ENCODE measurements at regions not wholly inside any gene's neighbourhood (a gene's known extent, or its start where the extent isn't known, plus 50 kb on each side); places are given as distances from the start of the nearest gene placed in this dataset.
"Not testable (repeated sequence)": the region's sequence is repeated elsewhere in the genome, so short reads cannot be mapped to it uniquely, and the experiment has no call there.

DNA sequence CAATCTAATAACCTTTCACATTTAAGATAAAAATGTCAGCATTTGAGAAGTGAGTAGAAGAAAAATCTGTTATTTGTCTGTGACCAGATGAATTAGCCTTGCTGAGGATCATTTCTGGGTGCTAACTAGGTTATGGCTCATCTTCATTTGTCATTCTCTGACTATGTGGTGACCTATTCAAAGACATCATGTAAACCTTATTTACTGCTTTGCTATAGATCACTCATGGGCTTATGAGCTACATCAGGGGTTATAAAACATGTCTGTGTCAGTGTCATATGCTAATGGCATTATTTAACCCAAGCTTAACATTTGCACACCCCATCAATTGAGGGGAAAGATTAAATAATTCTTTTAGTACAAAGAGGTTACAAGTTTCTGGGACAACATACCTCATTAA lies 555.5 kb upstream of the CYLC2 start:
- Mint-ChIP-seq H3K9me3 (no peaks in the 10 kb centered on the region), H3K36me3 (ENCODE audit: insufficient read depth) (no peaks in the 10 kb centered on the region), H3K4me1 (ENCODE audit: low read depth) (no peaks in the 10 kb centered on the region), H3K27me3 (ENCODE audit: low read depth) (no peaks in the 10 kb centered on the region), H3K4me3 (no peak overlapping the region)
- no peak for DNase-seq
- ATAC-seq = no peak

DNA sequence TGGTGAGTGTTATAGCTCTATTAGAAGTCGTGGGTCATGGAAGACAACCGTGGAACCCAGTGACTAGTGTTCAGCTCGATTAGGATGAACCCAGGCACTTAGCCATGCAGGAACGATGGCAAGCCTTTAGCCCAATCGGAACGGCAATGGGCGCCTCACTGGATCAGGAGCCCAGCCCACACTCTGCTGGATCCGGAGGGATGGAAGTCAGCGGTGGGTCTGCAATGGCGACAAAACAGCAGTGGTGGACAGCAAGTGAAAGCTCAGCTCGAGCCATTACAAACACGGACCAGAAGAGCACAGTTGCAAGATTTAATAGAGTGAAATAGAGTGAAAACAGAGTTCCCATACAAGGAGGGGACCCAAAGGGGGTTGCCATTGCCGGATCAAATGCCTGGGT lies 558.5 kb upstream of the CYLC2 start:
- H3K9me3 Mint-ChIP-seq; H3K36me3 Mint-ChIP-seq (ENCODE audit: insufficient read depth); H3K4me3 Mint-ChIP-seq; H3K27me3 Mint-ChIP-seq (ENCODE audit: low read depth); ATAC-seq; DNase-seq; H3K4me1 Mint-ChIP-seq (ENCODE audit: low read depth): not testable (repeated sequence)

DNA sequence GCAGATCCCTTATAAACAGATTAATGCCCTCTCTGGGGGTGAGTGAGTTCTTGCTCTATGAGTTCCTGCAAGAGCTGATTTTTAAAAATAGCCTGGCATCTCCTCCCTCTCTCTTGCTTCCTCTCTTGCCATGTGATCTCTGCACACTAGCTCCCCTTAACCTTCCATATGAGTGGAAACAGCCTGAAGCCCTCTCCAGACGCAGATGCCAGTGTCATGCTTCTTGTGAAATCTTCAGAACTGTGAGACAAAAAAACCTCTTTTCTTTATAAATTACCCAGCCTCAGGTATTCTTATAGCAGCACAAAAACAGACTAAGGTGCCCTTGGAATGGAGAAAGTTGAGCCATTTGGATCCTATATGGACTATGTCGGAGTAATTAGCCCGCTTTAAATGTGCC lies 559.7 kb upstream of the CYLC2 start:
- H3K4me3 Mint-ChIP-seq = no peak overlapping the region
- no peak for DNase-seq
- H3K4me1 Mint-ChIP-seq (ENCODE audit: low read depth) = no peaks in the 10 kb centered on the region
- ATAC-seq = no peak
- no peaks in the 10 kb centered on the region for H3K27me3 Mint-ChIP-seq (ENCODE audit: low read depth)
- H3K9me3 Mint-ChIP-seq = no peaks in the 10 kb centered on the region
- no peaks in the 10 kb centered on the region for H3K36me3 Mint-ChIP-seq (ENCODE audit: insufficient read depth)

DNA sequence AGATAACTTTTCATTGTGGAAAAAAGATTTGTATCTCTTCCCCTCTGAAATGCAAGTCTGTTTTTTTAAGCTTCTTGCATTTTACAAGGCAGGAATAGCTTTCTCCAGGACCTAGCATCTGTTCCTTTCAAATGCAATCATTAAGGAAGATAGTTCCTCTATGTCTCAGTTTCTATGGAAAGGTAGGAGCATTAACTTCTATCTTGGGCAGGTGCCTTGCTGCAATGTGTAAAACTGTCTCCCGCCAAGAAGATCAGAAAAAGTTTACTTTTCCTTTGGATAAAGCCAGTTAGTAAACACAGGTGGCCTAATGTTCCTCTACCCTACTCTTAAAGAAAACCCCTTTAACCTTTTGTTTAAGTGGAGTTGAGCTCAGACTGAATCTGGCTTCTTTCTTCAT lies 560.6 kb upstream of the CYLC2 start:
- Mint-ChIP-seq H3K27me3 (ENCODE audit: low read depth) (no peaks in the 10 kb centered on the region), H3K9me3 (no peaks in the 10 kb centered on the region), H3K36me3 (ENCODE audit: insufficient read depth) (no peaks in the 10 kb centered on the region), H3K4me3 (no peak overlapping the region), H3K4me1 (ENCODE audit: low read depth) (no peaks in the 10 kb centered on the region)
- ATAC-seq (no peak), DNase-seq (no peak)

DNA sequence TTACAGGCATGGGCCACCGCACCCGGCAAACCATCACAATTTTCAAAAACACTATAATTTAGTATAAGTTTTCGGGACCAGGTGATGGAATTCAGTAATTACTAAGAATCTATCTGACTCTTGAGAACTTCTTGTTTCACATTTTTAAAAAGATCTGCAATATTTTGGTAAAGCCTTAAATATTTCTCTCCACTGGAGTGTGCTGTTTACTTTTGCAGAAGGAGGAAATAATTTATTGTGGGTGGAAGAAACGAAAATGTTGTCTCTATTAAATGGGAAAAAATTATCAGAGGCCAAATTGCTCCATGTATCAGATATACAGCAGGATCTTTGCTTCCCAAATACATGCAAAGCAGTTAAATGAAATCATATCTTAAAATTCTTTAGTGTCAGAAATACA lies 566.8 kb upstream of the CYLC2 start:
- Mint-ChIP-seq H3K36me3 (ENCODE audit: insufficient read depth) (no peaks in the 10 kb centered on the region), H3K9me3 (peaks cover 3% of the 10 kb centered on the region), H3K4me1 (ENCODE audit: low read depth) (no peaks in the 10 kb centered on the region), H3K4me3 (no peak overlapping the region), H3K27me3 (ENCODE audit: low read depth) (no peaks in the 10 kb centered on the region)
- DNase-seq (no peak), ATAC-seq (no peak)

DNA sequence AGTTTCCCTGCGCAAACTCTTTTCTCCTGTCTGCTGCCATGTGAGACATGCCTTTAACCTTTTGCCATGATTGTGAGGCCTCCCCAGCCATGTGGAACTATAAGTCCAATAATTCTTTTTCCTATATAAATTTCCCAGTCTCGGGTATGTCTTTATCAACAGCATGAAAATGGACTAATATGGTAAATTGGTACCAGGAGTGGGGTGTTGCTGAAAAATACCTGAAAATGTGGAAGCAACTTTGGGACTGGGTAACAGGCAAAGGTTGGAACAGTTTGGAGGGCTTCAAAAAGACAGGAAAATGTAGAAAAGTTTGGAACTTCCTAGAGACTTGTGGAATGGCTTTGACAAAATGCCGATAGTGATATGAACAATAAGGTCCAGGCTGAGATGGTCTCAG lies 578.9 kb upstream of the CYLC2 start:
- not testable (repeated sequence) for ATAC-seq; H3K27me3 Mint-ChIP-seq (ENCODE audit: low read depth); H3K4me3 Mint-ChIP-seq; H3K36me3 Mint-ChIP-seq (ENCODE audit: insufficient read depth); DNase-seq; H3K4me1 Mint-ChIP-seq (ENCODE audit: low read depth)
- peaks cover 17% of the 10 kb centered on the region for H3K9me3 Mint-ChIP-seq

DNA sequence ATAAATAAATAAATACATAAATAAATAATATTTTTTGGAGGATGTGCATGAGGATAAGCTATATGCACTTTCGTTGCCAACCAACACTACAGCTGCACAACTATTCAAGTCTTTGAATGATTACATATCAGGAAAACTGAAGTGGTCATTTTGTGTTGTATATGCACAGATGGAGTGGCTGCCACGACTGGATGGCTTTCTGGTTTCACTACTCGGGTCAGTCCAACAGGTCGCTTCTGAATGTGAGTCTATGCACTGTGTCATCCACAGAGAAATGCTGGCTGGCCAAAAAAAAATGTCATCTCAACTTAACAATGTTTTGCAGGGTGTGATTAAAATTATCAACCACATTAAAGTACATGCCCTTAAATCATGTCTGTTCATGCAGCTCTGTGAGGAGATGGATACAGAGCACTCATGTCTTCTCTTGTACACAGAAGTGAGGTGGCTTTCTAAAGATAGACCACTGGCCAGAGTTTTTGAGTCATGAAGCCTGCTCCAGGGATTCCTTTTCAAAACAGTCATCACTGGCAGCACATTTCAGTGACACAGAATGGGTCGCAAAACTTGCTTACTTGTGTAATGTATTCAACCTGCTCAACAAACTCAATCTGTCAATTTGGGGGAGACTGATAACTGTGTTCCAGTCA lies 589.8 kb upstream of the CYLC2 start:
- H3K27me3 Mint-ChIP-seq (ENCODE audit: low read depth) = no peaks in the 10 kb centered on the region
- ATAC-seq (no peak), DNase-seq (no peak)
- H3K36me3 Mint-ChIP-seq (ENCODE audit: insufficient read depth) = no peaks in the 10 kb centered on the region
- H3K9me3 Mint-ChIP-seq = peaks cover 4% of the 10 kb centered on the region
- no peak overlapping the region for H3K4me3 Mint-ChIP-seq
- H3K4me1 Mint-ChIP-seq (ENCODE audit: low read depth) = no peaks in the 10 kb centered on the region

DNA sequence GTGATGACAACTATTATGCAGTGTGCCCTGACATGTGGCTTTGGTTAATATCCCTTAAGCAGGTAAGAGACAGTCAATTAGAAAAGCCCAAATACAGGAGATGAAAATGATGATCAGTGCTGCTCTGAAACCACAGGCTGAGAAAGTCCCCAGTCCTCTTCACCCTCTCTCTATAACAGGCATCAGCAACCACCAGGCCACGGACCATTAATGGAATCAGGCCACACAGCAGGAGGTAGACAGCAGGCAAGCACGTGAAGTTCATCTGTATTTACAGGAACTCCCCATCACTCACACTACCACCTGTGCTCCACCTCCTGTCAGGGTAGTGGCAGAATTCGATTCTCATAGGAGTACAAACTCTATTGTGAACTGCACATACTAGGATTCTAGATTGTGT lies 591.6 kb upstream of the CYLC2 start:
- H3K4me1 Mint-ChIP-seq (ENCODE audit: low read depth) = no peaks in the 10 kb centered on the region
- ATAC-seq = no peak
- no peaks in the 10 kb centered on the region for H3K27me3 Mint-ChIP-seq (ENCODE audit: low read depth)
- no peak overlapping the region for H3K4me3 Mint-ChIP-seq
- H3K9me3 Mint-ChIP-seq = peaks cover 4% of the 10 kb centered on the region
- DNase-seq = no peak
- H3K36me3 Mint-ChIP-seq (ENCODE audit: insufficient read depth) = no peaks in the 10 kb centered on the region

DNA sequence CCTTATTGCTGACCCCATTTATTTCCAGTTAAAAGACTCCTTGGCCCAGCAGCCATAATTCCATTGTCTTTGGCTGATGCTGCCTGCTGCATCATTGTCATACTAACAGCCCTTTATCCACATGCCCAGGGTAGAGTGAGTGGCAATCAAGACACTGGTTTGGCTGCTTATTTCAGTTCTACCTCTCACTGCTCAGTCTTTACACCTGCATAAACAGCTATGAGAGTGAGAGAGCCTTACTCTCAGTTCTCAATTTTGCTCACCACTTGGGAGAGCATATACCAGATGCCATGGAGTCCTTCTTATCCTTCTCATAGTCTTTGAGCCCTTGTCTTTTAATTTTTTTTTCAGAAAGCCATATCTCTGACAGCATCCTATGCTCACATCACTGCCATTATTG lies 596.9 kb upstream of the CYLC2 start:
- Mint-ChIP-seq H3K27me3 (ENCODE audit: low read depth) (no peaks in the 10 kb centered on the region), H3K36me3 (ENCODE audit: insufficient read depth) (no peaks in the 10 kb centered on the region), H3K4me1 (ENCODE audit: low read depth) (no peaks in the 10 kb centered on the region), H3K4me3 (no peak overlapping the region), H3K9me3 (peaks cover under 1% of the 10 kb centered on the region)
- DNase-seq (no peak), ATAC-seq (no peak)

DNA sequence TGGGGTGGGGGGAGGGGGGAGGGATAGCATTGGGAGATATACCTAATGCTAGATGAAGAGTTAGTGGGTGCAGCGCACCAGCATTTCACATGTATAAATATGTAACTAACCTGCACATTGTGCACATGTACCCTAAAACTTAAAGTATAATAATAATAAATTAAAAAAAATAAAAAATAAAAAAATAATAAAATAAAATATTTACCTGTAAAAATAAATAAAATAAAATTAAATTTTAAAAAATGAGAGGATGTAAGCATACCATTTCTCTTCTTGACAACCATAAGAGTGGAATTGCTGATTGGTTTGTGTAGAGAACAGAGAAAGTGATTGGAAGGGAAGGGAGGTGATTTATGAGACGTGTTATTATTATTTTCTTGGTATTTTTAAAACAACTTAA lies 609.5 kb upstream of the CYLC2 start:
- H3K4me3 Mint-ChIP-seq; DNase-seq; H3K4me1 Mint-ChIP-seq (ENCODE audit: low read depth); H3K36me3 Mint-ChIP-seq (ENCODE audit: insufficient read depth); ATAC-seq; H3K27me3 Mint-ChIP-seq (ENCODE audit: low read depth): not testable (repeated sequence)
- H3K9me3 Mint-ChIP-seq = peaks cover 14% of the 10 kb centered on the region

DNA sequence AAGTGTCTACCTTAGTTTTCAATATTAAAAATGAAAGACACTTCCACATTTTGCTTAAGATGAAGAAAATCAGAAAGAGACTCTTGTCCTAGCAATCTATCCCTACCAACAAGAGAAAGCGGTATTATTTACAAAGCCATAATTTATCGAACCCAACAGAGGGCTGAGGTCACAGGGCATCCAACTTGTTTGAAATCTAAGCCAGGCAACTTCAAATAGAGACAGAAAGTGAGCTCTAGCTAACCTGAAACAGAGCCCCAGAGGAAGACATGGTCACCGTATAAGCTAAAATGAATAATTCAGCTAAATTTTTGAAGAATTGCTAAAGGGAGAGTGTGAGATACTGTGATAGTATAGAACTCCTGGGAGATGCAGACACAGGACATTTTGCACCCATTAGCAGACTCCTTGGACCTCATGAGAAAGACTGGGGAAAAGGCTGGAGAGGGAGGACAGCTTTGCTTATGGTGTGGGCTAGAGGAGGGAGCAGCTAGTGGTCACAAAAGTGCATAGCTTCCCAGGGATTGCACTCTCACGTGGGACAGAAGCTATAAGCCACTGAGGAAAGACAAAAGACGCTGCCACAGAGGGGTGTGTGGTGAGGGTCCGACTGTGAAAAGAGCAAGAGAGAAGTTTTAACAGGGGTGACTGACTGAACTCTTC lies 624.2 kb upstream of the GRIN3A start:
- Mint-ChIP-seq H3K4me3 (no peak overlapping the region), H3K27me3 (ENCODE audit: low read depth) (no peaks in the 10 kb centered on the region), H3K9me3 (peaks cover 6% of the 10 kb centered on the region), H3K36me3 (ENCODE audit: insufficient read depth) (no peaks in the 10 kb centered on the region), H3K4me1 (ENCODE audit: low read depth) (no peaks in the 10 kb centered on the region)
- no peak for ATAC-seq
- DNase-seq = no peak

DNA sequence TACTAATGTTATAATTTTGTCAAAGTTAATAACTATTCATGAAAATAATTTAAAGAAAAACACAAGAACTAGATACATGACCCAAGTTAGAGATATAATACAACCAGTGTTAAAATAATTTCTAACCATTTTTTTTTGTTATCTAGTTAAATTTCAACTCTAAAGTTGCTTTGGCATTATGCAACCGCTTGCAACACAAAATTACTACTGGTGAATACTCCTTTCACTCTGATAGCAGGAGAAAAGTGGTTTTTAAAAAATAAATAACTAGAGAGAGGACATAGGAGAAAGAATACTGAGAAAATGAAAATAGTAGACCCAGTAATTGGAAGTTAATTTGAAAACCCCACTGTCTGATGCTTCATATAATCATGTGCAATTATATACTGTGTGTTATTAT lies 622.4 kb upstream of the GRIN3A start:
- Mint-ChIP-seq H3K4me3 (no peak overlapping the region), H3K4me1 (ENCODE audit: low read depth) (no peaks in the 10 kb centered on the region), H3K27me3 (ENCODE audit: low read depth) (no peaks in the 10 kb centered on the region)

DNA sequence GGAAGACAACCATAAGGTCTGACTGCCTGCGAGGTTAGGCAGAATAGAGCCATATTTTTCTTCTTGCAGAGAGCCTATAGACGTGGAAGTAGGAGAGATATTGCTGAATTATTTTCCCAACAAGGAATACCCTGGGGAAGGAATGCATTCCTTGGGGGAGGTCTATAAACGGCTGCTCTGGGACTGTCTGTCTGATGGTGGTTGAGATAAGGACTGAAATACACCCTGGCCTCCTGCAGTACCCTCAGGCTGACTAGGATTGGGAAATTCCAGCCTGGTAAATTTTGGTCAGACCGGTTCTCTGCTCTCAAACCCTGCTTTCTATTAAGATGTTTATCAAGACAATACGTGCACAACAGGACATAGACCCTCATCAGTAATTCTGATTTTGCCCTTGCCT lies 617.5 kb upstream of the GRIN3A start:
- ATAC-seq (no peak), DNase-seq (no peak)
- Mint-ChIP-seq H3K27me3 (ENCODE audit: low read depth) (no peaks in the 10 kb centered on the region), H3K4me1 (ENCODE audit: low read depth) (no peaks in the 10 kb centered on the region), H3K36me3 (ENCODE audit: insufficient read depth) (no peaks in the 10 kb centered on the region), H3K9me3 (peaks cover 12% of the 10 kb centered on the region), H3K4me3 (no peak overlapping the region)

More for the DNA sequence above, 622.4 kb upstream of the GRIN3A start:
- ATAC-seq (no peak), DNase-seq (no peak)
- Mint-ChIP-seq H3K9me3 (peaks cover 8% of the 10 kb centered on the region), H3K36me3 (ENCODE audit: insufficient read depth) (no peaks in the 10 kb centered on the region)

DNA sequence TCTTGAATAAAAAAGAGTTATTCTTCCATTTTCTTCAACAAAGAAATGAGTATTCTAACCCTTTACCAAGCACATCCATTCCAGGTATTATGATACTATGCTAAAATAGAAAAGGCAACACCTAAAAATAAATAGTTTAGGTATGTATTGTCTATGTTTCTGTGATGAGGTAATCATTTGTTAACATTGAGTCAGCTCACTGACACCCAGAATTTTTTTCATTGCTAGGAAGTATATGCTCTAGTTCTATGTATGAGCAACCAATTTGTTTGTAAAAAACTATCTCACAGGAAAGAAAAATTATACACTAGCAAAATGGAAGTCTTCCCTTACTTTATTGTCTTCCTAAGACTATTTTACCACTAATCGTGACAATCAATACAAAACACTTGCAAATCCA lies 615.6 kb upstream of the GRIN3A start:
- no peak for ATAC-seq
- no peak overlapping the region for H3K4me3 Mint-ChIP-seq
- no peaks in the 10 kb centered on the region for H3K36me3 Mint-ChIP-seq (ENCODE audit: insufficient read depth)
- peaks cover 12% of the 10 kb centered on the region for H3K9me3 Mint-ChIP-seq
- no peak for DNase-seq
- no peaks in the 10 kb centered on the region for H3K27me3 Mint-ChIP-seq (ENCODE audit: low read depth)
- no peaks in the 10 kb centered on the region for H3K4me1 Mint-ChIP-seq (ENCODE audit: low read depth)

DNA sequence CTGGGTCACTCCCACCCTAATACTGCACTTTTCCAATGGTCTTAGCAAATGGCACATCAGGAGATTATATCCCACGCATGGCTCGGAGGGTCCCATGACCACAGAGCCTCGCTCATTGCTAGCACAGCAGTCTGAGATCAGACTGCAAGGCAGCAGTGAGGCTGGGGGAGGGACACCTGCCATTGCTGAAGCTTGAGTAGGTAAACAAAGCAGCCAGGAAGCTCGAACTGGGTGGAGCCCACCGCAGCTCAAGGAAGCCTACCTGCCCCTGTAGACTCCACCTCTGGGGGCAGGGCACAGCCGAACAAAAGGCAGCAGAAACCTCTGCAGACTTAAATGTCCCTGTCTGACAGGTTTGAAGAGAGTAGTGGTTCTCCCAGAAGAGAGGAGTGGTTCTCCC lies 599.0 kb upstream of the GRIN3A start:
- not testable (repeated sequence) for DNase-seq; H3K4me3 Mint-ChIP-seq; ATAC-seq; H3K4me1 Mint-ChIP-seq (ENCODE audit: low read depth); H3K36me3 Mint-ChIP-seq (ENCODE audit: insufficient read depth); H3K9me3 Mint-ChIP-seq; H3K27me3 Mint-ChIP-seq (ENCODE audit: low read depth)
